Ecto neural progenitor cell (in vitro differentiated cells): ENCODE measurements at regions not wholly inside any gene's neighbourhood (a gene's known extent, or its start where the extent isn't known, plus 50 kb on each side); places are given as distances from the start of the nearest gene placed in this dataset.

Experiments used
- DNase-seq: peaks from one replicate; pipeline ENCODE4 v3.0.0-alpha.2; 2018; ENCODE audit warnings: low spot score

DNA sequence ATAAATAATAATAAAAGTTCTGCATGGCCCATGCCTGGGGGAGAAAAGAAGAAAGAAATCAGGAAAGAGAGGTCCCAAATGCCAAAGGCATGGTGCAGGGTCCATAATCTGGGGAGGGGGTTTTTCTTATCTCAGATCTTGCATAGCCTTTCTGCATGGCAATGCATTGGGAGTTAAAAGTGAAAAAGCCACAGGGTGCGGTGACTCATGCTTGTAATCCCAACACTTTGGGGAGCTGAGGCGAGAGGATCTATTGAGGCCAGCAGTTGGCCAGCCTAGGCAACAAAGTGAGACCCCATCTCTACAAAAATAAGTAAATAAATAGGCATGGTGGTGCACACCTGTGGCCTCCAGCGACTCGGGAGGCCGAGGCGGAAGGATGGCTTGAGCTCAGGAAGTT is 76.8 kb upstream of the GATA2 start:
- DNase-seq: no peak

DNA sequence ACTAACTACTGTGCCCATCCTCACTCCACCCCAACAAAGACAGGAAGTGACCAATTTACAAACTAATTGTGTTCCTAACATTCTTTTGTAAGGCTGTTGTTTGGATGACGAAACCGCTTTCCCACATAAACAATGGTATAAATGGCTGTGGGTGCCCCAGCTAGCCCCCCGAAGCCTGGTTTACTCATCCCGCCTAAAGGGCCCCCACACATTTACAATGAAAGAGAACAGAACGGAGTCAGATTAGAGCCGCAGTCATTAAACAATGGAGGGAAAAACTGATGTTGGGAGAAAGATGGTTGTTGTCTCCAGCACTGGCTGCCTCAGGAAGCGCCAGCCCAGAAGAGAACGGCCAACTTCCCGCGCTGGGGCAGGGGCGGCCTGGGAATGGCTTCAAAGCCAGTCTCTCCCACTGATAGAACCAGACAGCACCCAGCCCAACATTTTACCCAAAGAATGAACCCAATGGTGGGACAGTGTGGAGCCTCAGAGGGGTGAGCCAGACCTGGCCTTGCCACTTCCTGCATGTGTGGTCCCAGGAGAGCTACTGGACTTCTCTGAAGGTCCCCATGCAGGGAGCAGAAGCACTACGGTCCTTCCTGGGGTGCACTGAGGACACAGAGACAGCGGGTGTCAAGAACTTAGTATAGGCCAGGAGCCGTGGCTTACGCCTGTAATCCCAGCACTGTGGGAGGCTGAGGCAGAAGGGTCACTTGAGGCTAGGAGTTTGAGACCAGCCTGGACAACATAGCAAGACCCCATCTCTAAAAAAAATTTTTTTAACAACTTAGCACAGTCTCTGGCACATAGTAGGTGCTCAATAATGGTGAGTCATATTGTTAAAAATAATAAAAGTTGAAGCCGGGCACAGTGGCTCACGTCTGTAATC is 75.8 kb upstream of the GATA2 start:
- no peak for DNase-seq

DNA sequence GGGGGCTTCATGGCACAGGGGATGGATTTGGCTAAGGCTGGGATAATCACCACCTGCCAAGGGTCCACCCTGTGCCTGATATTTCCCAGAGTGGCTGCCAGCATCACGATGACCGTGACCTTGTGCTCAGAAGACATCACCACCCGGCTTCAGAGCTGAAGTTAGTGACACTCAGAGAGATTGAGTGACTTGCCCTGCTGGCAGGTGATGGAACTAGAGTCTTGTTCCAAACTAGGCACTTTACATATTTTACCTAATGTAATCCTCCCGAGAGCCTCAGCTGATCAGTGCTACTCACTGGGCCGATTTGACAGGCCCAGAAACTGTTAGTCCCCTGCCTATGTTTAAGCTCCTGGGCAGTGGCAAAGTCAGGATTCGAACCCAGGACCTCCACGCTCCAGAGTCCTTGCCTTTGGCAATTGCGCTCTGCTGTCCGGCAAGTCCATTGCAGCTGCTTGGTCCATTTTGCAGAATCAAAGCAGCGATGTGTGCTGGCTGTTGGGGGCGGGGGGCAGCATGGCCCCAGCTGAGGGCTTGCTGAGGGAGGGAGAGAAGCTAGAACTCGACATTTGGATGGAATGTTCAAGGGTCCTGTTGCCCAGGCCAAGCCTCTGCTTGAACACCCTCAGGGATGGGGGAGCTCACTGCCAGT is 74.8 kb upstream of the GATA2 start:
- DNase-seq: no peak

DNA sequence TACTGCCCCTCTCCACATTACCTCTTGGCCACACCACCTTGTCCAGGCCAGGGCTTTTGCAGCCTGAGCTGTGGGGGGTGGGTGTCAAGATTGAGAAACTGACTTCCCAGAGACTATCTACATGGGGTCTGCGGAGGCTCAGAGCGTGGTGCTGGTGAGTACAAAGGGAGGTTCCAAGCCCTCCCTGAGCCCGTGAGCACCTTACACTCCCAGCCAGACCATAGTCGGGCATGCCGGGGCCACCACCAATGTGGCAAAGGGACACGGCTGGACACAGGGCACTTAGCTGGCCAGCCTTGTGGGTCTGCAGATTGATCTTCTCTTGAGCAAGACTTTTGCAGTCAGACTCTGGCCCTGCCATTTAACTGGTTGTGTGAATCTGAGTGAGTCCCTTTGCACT is 74.1 kb upstream of the GATA2 start:
- no peak for DNase-seq

DNA sequence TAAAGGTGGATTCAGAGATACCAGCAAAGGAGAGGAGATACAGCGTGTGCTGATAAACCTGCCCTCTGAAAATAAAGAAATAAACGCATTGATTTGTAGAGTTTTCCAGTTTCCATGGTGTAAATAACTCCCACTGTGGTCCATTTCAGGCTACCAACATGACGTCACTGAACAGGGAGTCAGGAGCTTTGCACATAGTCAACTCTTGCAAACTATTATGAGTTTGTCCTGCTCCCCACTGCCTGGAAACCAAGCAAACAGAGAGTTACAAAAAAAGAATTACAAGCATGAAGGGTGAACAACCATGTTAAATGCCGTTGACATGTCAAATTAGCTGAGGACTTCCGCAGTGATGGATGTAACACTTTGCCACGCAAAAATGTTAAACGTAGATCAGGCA is 70.4 kb upstream of the GATA2 start:
- no peak for DNase-seq

DNA sequence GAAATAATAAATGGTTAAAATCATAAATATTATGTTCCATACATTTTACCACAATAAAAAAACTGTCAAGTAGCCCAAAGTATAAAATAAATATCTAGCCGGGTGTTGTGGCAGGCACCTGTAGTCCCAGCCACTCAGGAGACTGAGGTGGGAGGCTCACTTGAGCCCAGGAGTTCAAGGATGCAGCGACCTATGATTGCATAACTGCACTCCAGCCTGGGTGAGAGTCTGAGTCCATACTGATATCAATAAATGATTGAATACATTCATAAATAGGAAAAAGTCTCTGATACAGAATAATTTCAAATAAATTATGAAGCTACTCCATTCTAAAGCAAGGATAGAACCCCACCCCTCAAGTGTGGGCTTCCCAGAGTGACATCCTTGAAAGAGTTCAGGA is 68.5 kb upstream of the GATA2 start:
- DNase-seq: no peak

DNA sequence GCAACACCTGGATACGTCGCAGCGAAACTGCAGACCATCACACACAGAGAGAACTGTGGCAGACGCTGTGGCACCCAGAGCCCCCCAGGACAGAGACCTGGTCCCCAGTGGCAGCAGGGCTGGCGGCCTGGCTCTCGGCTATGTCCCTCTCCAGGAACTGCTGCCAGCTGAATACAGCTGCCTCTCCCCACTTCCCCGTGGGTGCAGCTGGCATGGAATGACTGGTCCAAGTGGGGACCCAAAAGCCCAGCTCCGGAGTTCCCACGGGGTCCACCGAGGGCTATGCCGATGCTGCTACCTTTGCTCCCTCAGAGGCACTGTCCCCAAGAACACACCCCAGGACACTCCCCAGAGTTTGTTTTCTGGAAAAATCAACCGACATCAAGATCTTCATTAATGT is 67.8 kb upstream of the GATA2 start:
- DNase-seq: no peak

DNA sequence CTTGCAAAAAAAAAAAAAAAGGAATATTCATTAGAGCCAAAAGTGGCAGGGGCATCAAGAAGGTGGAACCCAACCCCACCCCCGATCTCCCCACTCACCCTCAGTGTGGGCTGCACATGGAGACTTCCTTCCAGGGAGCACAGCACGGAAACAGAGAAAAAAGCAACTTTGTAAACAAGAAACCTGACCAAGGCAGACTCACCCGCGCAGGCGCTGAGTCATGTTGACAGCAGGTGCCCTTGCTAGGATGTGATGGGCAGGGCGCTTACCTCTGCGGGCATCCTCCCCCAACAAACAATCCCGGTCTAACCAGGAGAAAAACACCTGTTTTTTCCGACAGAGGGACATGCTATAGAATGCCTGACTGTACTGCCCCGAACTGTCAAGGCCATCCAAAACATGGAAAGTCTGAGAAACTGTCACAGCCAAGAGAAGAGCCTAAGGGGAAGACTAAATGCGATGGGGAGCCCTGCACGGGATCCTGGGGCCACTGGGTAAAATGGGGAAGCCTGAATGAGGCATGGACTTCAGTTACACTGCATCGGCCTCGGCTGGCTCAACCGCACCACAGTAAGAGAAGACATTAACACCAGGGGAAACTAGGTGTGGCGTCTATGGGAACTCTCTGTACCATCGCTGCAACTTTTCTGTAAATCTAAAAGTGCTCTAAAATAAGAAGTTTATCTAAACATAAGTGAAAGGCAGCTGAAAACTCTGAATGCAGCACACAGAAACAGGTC is 66.7 kb upstream of the GATA2 start:
- DNase-seq: no peak

DNA sequence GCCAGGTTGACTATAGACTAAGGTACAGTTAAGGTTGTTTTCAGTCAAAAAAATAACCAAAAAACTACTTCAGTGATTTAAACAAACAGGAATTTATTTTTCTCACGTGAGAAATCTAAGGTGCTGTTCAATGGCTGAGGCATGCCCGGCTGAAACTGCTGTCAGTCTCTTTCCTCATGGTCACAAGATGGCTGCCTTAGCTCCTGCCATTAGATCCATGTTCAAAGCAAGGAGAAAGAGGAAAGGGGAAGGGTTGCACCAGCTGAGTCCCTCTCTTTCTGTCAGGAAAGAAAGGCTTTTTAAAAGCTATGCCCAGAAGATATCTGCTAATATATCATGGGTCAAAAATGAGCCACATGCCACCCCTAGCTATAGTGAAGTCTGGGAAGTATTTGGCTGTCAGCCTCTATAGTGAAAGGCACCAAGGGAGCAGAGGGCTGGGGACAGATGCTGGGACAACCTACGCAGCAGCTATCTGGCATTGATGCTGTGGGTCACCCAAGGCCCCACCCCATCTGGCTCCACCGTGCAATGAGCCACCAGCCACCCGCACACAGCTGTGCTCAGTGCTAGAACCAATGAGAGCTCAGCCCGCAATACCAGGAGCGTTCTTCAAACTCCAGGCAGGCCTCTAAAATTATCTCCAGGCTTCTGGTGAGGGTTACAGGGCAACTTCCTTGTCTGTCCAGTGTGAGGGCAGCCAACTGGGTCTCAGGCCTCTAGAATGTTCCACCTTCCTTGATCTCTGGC is 64.7 kb upstream of the GATA2 start:
- no peak for DNase-seq

DNA sequence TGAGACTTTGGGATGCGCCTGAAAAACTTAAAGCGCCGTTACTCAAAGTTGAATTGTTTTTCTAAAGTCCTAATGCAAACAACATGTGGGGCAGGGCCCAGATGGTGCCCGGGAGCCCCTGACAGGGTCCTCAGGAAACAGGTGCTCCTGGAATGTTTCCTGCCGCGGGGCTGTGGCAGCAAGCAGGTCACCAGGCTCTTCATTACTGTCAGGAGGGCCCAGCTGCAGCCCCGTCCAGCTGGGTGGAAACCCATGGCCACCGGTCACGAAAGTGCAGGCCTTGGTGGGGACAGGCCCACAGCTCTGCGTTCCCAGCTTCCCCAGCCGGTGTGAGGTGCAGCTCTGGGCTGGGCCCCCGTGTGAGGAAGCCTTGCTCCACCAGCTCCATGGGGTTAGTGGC is 63.9 kb upstream of the GATA2 start:
- no peak for DNase-seq

DNA sequence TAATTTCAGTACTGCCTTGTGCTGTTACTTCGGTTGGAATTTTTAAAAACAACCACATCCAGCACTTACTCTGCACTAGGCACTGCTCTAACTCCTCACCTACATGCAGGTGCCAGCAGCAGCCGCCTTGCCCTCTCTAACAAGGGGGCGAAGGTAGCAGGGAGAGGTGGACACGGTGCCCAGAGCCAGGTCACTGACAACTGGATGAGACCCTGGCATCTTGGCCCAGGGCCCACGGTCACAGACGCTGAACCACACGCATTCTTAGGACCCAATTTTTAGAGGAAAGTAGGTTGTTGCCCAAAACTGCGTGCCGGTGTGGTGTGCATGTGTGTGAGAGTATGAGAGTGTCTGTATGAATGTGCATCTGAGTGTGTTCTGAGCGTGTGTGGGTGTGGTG is 63.4 kb upstream of the GATA2 start:
- DNase-seq: no peak

DNA sequence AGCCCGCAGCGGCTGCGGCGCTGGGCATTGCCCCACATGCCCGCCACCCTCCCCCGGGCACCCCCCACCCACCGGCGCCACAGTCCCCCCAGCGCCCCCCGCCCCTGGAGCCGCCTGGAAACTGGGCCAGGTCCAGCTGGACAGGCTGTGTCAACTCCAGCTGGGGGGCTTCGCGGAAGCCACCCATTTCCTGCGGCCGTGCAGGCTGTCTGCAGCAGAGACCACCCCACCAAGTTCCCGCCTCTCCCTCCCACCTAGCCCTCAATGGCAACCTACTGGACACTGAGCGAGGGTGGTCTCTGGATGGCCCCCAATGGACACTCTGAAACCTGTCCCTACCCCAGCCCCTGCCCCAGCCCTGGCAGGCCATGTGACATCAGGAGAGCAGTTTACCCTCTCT is 62.8 kb upstream of the GATA2 start:
- DNase-seq: no peak

DNA sequence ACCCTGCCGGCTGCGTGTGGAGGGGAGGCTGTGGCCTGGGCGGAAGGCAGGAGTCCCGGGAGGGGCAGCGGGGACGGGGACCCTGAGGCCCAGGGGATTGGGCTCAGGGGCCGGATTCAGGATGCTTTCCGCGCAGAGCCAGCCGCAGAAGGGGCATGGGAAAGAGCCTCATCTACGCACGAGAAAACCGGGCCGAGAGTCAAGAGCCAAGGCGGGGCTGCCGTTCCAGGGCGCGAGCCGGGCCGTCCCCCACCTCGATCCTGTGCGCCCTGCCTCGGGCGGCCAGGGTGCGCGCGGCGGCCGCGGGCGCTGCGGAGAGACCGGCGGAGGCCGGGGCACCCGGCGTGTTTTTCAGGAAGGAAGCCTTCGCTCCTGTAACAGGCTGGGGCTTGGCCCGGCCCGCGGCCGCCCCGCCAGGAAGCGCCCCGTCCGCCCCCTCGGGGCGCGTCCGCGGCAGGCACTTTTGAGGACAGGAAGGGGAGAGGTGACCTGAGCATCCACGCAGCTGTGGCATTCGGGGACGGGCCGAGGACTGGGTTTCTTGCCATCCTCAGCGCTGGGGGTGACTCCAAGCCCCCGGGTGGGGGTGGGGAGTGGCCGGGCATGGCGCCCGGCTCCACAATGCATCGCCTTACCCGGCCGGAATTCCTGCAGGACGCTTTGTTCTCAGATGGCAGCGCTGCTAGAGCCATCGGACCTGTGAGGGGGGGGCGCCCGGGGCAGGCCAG is 62.3 kb upstream of the GATA2 start:
- DNase-seq: no peak

DNA sequence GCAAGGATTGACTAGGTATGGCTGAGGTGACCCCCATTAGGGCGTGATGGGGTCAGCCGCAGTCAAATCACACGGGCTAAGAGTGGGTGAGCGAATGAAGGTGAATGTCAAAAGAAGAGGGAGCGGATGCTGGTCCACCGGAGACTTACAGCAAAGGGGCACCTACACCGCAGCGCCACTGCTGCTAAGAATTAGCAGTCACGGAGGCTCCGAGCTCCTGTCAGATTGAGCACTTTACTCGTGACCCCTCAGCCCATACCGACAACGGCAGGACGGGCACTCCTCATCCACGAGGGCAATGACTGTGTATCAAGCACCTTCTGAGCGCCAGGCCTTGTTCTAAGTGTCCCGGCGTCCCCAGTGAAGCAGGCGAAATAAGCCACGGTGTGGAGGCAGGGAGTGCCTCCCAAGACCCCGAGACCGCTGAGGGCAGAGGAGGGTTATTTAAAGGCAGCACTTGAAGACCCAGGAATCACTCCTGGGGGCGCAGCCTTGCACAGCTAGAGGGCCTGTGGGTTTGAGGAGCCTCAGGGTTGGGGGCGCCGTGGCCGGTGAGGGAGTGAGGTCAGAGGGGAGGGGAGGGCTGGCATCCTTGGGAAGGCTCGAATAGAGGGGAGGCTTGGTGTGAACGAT is 61.6 kb upstream of the GATA2 start:
- no peak for DNase-seq

DNA sequence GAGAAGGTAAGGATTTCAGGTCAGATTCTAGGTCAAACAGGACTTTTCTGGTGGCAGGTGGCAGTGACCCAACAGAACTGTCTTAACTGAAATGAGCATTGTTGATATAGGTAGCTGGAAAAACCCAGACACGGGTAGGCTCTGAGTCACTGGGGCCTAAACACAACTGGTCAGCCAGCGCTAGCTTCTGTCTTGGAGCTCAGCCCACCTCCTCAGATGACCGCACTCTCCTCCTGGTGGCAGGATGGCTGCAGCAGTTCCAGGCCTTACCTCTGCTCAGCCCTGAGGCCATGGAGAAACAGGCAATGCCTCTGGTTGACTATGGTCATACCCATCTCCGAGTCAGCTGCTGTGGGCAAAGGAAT is 61.1 kb upstream of the GATA2 start:
- no peak for DNase-seq

DNA sequence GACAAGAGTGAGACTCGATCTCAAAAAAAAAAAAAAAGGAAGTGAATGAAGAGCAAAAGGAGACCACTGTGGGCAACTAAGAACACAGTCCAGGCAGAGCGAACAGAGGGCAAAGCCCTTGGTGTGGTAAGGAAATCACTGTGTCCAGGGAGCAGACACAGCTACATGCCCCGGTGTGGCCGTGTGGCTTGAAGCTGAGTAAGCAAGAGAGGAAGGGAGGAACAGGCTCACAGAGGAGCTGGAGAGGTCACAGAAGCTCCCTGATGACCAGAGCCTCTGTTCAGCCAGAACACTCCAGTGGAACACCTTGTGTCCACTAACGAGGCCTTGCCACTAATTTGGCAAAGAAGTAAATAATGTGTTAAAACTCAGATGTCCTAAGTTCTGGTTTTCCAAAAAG is 60.6 kb upstream of the GATA2 start:
- DNase-seq: peak; percentile 29

DNA sequence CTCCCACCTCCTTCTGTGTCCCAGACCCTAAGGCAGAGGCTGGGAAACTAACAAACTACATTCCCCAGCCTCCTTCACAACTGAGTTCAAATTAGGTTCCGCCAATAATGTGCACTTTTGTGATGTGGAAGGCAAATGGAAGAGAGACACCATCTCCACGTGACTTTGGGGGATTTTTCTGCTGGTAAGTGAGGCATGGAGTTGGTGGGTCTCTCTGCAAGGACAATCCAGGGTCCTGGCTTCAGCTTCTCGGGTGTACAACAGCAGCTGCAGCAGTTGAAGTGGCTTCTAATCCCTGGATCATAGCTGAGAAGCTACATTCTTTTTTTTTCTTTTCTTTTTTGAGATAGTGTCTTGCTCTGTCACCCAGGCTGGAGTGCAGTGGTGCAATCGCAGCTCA is 58.9 kb upstream of the GATA2 start:
- DNase-seq: no peak

DNA sequence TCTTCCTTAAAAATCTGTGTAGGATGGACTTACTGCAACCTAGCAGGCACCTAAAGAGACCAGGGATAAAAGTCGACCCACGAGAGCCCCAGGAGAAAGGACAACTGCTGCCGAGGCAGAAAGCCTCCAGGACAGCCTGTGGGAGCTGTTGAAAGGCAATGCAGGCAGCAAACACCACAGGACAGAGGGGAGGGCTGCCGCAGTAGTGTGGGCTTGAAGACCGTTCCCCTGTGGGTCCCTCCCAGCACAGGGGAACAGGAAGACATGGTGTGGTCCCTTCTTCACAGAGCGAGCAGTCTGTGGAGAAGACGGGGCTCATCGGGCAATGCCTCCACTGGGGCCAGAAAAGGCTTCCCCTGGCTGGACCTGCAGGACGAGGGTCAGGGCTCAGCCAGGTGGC is 58.5 kb upstream of the GATA2 start:
- peak; percentile 44 for DNase-seq

DNA sequence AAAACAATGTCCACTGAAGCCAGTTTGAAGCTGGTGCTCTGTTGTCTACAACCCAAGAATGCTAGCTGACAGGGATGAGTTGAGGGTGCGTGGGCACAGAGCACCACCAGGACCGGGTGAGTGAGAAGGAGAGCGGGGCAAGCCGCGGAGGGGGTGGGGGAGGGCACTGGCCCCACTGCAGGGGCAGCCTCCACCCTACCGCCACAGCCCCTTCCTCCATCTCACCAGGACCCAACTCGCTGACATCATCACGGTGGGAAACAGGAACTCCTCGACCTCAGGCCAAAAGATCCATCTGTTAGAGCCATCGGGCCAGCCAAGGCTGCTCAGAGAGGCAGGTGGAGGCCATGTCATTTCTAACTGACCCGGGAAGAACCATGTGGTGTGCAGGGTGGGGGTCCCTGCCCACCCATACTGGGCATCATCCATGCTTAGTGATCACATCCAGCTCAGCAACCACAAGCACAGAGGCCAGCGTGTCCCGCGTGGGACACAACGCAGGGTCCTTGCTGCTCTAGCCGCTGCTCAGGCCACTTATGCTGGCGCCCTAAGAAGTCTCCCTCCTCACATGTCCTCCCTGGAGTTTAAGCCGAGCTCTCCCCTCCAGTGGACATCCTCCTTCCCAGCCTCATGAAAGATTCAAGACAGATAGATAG is 57.6 kb upstream of the GATA2 start:
- DNase-seq: peak; percentile 42

DNA sequence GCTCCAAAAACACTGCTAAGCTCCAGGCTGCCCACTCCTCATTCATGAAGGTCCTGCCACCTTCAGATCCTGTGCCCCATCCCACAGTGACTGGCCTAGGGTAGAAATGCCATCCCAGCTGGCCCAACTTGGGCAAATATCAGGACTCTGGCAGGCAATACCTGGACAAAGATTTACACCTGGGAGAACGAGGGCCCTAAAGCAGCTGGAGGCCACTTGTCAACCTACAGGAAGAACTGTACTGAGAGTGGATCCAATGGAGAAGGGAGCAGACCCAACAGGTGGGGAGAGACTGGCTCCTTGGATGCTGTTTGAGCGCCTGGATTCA is 57.1 kb upstream of the GATA2 start:
- DNase-seq: peak; percentile 37
